PC-3 (cell line): ENCODE measurements at regions not wholly inside any gene's neighbourhood (a gene's known extent, or its start where the extent isn't known, plus 50 kb on each side); places are given as distances from the start of the nearest gene placed in this dataset.

Experiments used
- ATAC-seq: fragments of 200-7000 bp; cut with Tn5 transposase; 2 replicates; pipeline ENCODE4 v1.9.1; 2020; ENCODE audit warnings: mild to moderate bottlenecking, moderate library complexity
- BruUV-seq: library from RNA; stranded (reverse); fragments of 400-500 nt; replicated peaks from 2 replicates; lab custom pipeline; 2021; lab: Mats Ljungman, UMichigan
- CTCF ChIA-PET: fragments of 300-600 bp; sonication (Branson Sonifier 250); formaldehyde crosslinking; loops from one replicate; lab custom pipeline; 2022; ENCODE audit warnings: antibody characterized with exemption; lab: Charles Lee
- POLR2A ChIA-PET: fragments of 300-600 bp; sonication (Branson Sonifier 250); formaldehyde crosslinking; loops from one replicate; lab custom pipeline; 2022; ENCODE audit warnings: antibody characterized with exemption; ENCODE audit not compliant: unreplicated experiment; lab: Charles Lee
- DNase-seq: peaks from one replicate; pipeline ENCODE4 v3.0.0-alpha.2; 2015
- H2AFZ ChIP-seq: fragments of 300-600 bp; sonication (generic); 2 replicates; pipeline ENCODE4 v1.6.0; 2016; ENCODE audit warnings: antibody characterized with exemption, low read length
- H3F3A ChIP-seq: fragments of 300-600 bp; sonication (generic); one replicate; pipeline ENCODE4 v1.6.0; 2017; ENCODE audit warnings: antibody characterized with exemption, low read length, control low read depth, mild to moderate bottlenecking; ENCODE audit not compliant: unreplicated experiment
- H3K27ac ChIP-seq: fragments of 300-600 bp; sonication (generic); 2 replicates; pipeline ENCODE4 v1.5.1; 2016; ENCODE audit warnings: mild to moderate bottlenecking, low read length
- H3K27me3 ChIP-seq: fragments of 300-600 bp; sonication (generic); 2 replicates; pipeline ENCODE4 v1.6.1; 2016; ENCODE audit warnings: low read length, mixed read lengths
- H3K36me3 ChIP-seq: fragments of 300-600 bp; sonication (generic); 2 replicates; pipeline ENCODE4 v1.6.1; 2016; ENCODE audit warnings: low read depth, mixed run types, low read length, mixed read lengths
- H3K4me1 ChIP-seq: fragments of 300-600 bp; sonication (generic); 2 replicates; pipeline ENCODE4 v1.5.1; 2016; ENCODE audit warnings: low read length; ENCODE audit not compliant: insufficient read depth
- H3K4me2 ChIP-seq: fragments of 300-600 bp; sonication (generic); 2 replicates; pipeline ENCODE4 v1.6.0; 2016; ENCODE audit warnings: low read length
- H3K4me3 ChIP-seq: fragments of 300-600 bp; sonication (generic); 2 replicates; pipeline ENCODE4 v1.5.1; 2016; ENCODE audit warnings: mild to moderate bottlenecking, low read length, mixed read lengths
- H3K79me2 ChIP-seq: fragments of 300-600 bp; sonication (generic); 2 replicates; pipeline ENCODE4 v1.6.1; 2017; ENCODE audit warnings: low read length, mixed read lengths
- H3K9ac ChIP-seq: fragments of 300-600 bp; sonication (generic); 2 replicates; pipeline ENCODE4 v1.6.0; 2016; ENCODE audit warnings: mild to moderate bottlenecking, low read length
- H3K9me2 ChIP-seq: fragments of 300-600 bp; sonication (generic); replicated peaks from 2 replicates; pipeline ENCODE4 v1.6.1; 2016; ENCODE audit warnings: mixed run types, low read length, mixed read lengths
- H3K9me3 ChIP-seq: fragments of 300-600 bp; sonication (generic); 2 replicates; pipeline ENCODE4 v1.6.1; 2016; ENCODE audit warnings: low read length, mixed read lengths
- H4K20me1 ChIP-seq: fragments of 300-600 bp; sonication (generic); 2 replicates; pipeline ENCODE4 v1.6.1; 2016; ENCODE audit warnings: low read length, mixed read lengths
- EZH2 ChIP-seq: fragments of 300-600 bp; sonication (generic); IDR thresholded peaks from one replicate; pipeline ENCODE4 v1.6.1; 2017; ENCODE audit warnings: antibody characterized with exemption, mild to moderate bottlenecking, low read length; ENCODE audit not compliant: unreplicated experiment
- EZH2phosphoT487 ChIP-seq: fragments of 300-600 bp; sonication (generic); IDR thresholded peaks from 2 replicates; pipeline ENCODE4 v1.6.1; 2018; ENCODE audit warnings: mild to moderate bottlenecking, antibody characterized with exemption, low read length, borderline replicate concordance
- intact Hi-C: fragments of 100-400 bp; cut with micrococcal nuclease; formaldehyde crosslinking; loops from 2 replicates; pipeline ENCODE4 v1.9.0; 2023
- TF ChIP-seq, protein P1 (sequence below): fragments of 300-600 bp; sonication (generic); conservative IDR thresholded peaks from 2 replicates; pipeline ENCODE4 v1.5.1; 2017; ENCODE audit warnings: antibody characterized with exemption, low read depth, mild to moderate bottlenecking, low read length

DNA sequence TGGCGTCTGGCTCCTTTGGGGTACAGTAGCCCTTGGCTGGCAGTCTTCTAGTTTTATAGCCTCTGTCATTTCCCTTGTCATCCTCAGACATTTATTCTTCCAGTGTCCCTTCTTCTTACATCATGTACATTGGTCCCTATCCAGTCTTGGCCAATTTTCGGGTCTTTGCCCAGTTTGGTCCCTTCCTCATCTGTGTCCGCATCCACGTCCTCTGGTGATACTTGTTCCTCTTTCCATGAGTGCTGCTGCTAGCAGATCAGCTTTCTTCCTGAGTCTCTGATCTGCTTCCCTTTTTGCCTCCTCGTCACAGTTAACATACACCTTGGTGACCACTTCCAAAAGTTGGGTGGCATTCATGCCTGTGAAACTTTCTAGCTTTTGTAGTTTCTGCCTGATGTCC lies 86.2 kb upstream of the GPR6 start:
- no peak overlapping the region for H3K9ac ChIP-seq
- DNase-seq (no peak), ATAC-seq (no peak)
- no peaks in the 10 kb centered on the region for H3K27me3 ChIP-seq
- ChIA-PET CTCF (interaction anchor here (2.0 kb wide), 1 partner anchor 148 kb away, joined by 17 read pairs; no protein-coding TSS in a partner anchor), POLR2A (no interaction called here)
- H3K36me3 ChIP-seq, result no peaks in the 10 kb centered on the region
- H3K4me3 ChIP-seq, result no peak overlapping the region
- no peaks in the 10 kb centered on the region for H4K20me1 ChIP-seq
- H3K79me2 ChIP-seq, result no peaks in the 10 kb centered on the region
- no peaks in the 10 kb centered on the region for H3F3A ChIP-seq
- TF ChIP-seq EZH2phosphoT487 (no peak), EZH2 (no peak)
- TF ChIP-seq, protein P1, sequence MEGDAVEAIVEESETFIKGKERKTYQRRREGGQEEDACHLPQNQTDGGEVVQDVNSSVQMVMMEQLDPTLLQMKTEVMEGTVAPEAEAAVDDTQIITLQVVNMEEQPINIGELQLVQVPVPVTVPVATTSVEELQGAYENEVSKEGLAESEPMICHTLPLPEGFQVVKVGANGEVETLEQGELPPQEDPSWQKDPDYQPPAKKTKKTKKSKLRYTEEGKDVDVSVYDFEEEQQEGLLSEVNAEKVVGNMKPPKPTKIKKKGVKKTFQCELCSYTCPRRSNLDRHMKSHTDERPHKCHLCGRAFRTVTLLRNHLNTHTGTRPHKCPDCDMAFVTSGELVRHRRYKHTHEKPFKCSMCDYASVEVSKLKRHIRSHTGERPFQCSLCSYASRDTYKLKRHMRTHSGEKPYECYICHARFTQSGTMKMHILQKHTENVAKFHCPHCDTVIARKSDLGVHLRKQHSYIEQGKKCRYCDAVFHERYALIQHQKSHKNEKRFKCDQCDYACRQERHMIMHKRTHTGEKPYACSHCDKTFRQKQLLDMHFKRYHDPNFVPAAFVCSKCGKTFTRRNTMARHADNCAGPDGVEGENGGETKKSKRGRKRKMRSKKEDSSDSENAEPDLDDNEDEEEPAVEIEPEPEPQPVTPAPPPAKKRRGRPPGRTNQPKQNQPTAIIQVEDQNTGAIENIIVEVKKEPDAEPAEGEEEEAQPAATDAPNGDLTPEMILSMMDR, result no peak
- 0 out of 2 replicates have a peak overlapping the region, but pooled peaks have one; percentile 82 for H3K4me2 ChIP-seq
- intact Hi-C loops, result loop anchor here (2.0 kb wide), 1 partner anchor 187 kb away; no protein-coding TSS in a partner anchor
- peaks cover 19% of the 10 kb centered on the region for H3K4me1 ChIP-seq
- no peaks in the 10 kb centered on the region for H3K9me2 ChIP-seq
- peak overlapping the region; percentile 68; the same call in 1 of the 2 replicates for H3K27ac ChIP-seq
- BruUV-seq, result no TSS peak
- H3K9me3 ChIP-seq, result no peaks in the 10 kb centered on the region
- peak overlapping the region; percentile 55; the same call in 1 of the 2 replicates for H2AFZ ChIP-seq

DNA sequence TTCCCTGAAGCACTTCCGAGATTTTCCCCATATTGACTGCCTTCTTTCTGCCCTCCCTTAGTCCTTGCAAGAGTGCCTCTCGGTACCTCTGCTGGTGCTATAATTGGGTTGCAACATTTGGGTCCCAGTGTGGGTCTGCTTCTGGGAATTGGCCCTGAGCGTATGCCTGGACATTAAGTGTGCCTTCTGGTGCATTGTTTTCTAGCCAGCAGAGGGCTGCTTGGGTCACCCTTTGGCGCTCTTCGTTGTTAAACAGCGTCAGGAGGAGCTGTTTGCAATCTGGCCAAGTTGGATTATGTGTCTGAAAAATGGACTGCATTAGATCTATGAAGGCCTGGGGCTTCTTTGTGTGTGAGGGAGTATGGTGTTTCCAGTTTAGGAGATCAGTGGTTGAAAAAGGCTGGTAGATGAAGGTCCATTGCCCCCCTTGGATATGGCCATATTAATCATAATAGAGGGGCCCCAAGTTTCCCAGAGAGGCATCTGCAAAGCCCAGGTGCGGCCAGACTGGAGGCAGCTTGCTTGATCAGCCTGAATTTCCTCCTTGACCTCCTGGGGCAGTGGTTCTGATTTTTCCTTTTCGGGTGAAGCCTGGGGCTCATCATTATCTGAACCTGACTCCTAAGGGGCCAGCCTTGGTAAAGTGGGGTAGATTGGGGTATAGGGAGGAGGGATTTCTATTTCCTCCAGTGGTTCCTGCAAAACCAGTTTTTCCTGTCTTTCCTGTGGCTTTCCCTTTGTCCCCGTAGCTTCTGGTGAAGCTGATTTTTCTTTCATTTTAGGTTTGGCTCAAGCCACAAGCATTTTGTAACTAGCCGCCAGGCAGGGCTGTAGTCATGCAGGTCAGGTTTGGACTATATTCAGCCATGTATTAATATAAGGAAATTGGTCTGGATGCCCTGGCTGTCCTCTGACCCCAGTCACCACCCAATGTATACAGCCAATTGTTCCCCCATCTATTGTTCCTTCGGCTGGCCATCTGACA lies 85.4 kb upstream of the GPR6 start:
- H4K20me1 ChIP-seq, result no peaks in the 10 kb centered on the region
- H3K9ac ChIP-seq, result peak overlapping the region; percentile 19; the same call in 1 of the 2 replicates
- H2AFZ ChIP-seq, result peak overlapping the region; percentile 55
- TF ChIP-seq EZH2phosphoT487, result no peak
- TF ChIP-seq, protein P1, result peak; percentile 46
- no peaks in the 10 kb centered on the region for H3K79me2 ChIP-seq
- no peaks in the 10 kb centered on the region for H3F3A ChIP-seq
- H3K4me2 ChIP-seq, result peak overlapping the region; percentile 82
- H3K36me3 ChIP-seq, result no peaks in the 10 kb centered on the region
- H3K27ac ChIP-seq, result peak overlapping the region; percentile 68
- ATAC-seq (peak; percentile 78), DNase-seq (peak; percentile 92)
- H3K9me2 ChIP-seq, result no peaks in the 10 kb centered on the region
- POLR2A ChIA-PET, result no interaction called here
- no peaks in the 10 kb centered on the region for H3K27me3 ChIP-seq
- peaks cover 19% of the 10 kb centered on the region for H3K4me1 ChIP-seq
- peak overlapping the region; percentile 58 for H3K4me3 ChIP-seq
- no TSS peak for BruUV-seq
- H3K9me3 ChIP-seq, result no peaks in the 10 kb centered on the region
- CTCF ChIA-PET, result interaction anchor here (0.9 to 2.0 kb wide), 2 partner anchors 147 to 284 kb away, joined by 3 to 17 read pairs; no protein-coding TSS in a partner anchor
- intact Hi-C loops, result loop anchor here (1.0 to 2.0 kb wide), 2 partner anchors 147 to 188 kb away; no protein-coding TSS in a partner anchor
